Right cardiac atrium (tissue), 5 donors: ENCODE measurements at regions not wholly inside any gene's neighbourhood (a gene's known extent, or its start where the extent isn't known, plus 50 kb on each side); places are given as distances from the start of the nearest gene placed in this dataset.
"Not testable (repeated sequence)": the region's sequence is repeated elsewhere in the genome, so short reads cannot be mapped to it uniquely, and the experiment has no call there.

Source experiments
- ATAC-seq, 2 donors: fragments of 200-7000 bp; cut with Tn5 transposase; one replicate each; pipeline versions ENCODE4 v1.8.0 to v1.9.1; 2020; ENCODE audit warnings: moderate library complexity in 2 of 2, mild to moderate bottlenecking in 1 of 2
- DNase-seq, 3 donors: peaks; one replicate each; pipeline ENCODE4 v3.0.0-alpha.2; 2020
- H3K27ac ChIP-seq: one replicate; pipeline ENCODE4 v1.5.1; 2013; ENCODE audit warnings: mild to moderate bottlenecking, low read length, control low read depth, moderate library complexity
- H3K27me3 ChIP-seq: one replicate; pipeline ENCODE4 v1.6.1; 2013; ENCODE audit not compliant: control insufficient read depth, insufficient read depth
- H3K4me1 ChIP-seq: one replicate; pipeline ENCODE4 v1.6.1; 2013; ENCODE audit warnings: low read length; ENCODE audit not compliant: control insufficient read depth, insufficient read depth
- H3K4me3 ChIP-seq: one replicate; pipeline ENCODE4 v1.5.1; 2013; ENCODE audit warnings: low read length, control low read depth
- H3K9me3 ChIP-seq: one replicate; pipeline ENCODE4 v1.6.1; 2013; ENCODE audit warnings: low read length; ENCODE audit not compliant: control insufficient read depth
- WGBS: extraction: QIAGEN DNeasy Blood & Tissue Kit; methylation state at CpG from one replicate; pipeline ENCODE4 v1.1.7; 2013; 5-methylcytosine and 5-hydroxymethylcytosine counted together
- intact Hi-C, 4 donors: fragments of 100-400 bp; cut with DNase I; formaldehyde crosslinking; loops; one replicate each; pipeline versions ENCODE4 v1.11.0 to v1.14.0; 2022 to 2023
- donor health status: healthy with polysubstance abuse.
- donor health status: DM: no; HTN: yes; CAD: no.
- donor health status: DM: no; HTN: no; CAD: no.
- donor health status: DM: no; HTN: yes; CAD: no; lungs with severe emphysema.
- donor health status: DM: yes; HTN: yes; CAD: no.

GRCh38 chr6:58038213-58038612, 720.8 kb downstream of the PRIM2 start:
- H3K4me3 ChIP-seq, H3K27me3 ChIP-seq, H3K9me3 ChIP-seq, H3K27ac ChIP-seq, DNase-seq, H3K4me1 ChIP-seq, intact Hi-C loops, ATAC-seq: not testable (repeated sequence)
- 87% methylated on average over 11 of the region's 11 CpGs for WGBS

GRCh38 chr6:58046584-58046983, 729.2 kb downstream of the PRIM2 start:
- H3K4me1 ChIP-seq, H3K27me3 ChIP-seq, intact Hi-C loops, H3K9me3 ChIP-seq, H3K4me3 ChIP-seq, H3K27ac ChIP-seq, DNase-seq, ATAC-seq: not testable (repeated sequence)
- WGBS = no CpG with 5 or more reads among the region's 1 CpG

GRCh38 chr6:58047389-58047788, 730.0 kb downstream of the PRIM2 start:
- ATAC-seq, intact Hi-C loops, H3K27ac ChIP-seq, DNase-seq, H3K9me3 ChIP-seq, H3K27me3 ChIP-seq, H3K4me3 ChIP-seq, H3K4me1 ChIP-seq: not testable (repeated sequence)
- WGBS = 50% methylated on average over 3 of the region's 3 CpGs

- intact Hi-C loops, H3K27me3 ChIP-seq, H3K4me1 ChIP-seq, H3K9me3 ChIP-seq, H3K4me3 ChIP-seq, DNase-seq, H3K27ac ChIP-seq: not testable (repeated sequence)
- ATAC-seq = peak in 1 of 2 donors; percentile 40
- WGBS = 32% methylated on average over 2 of the region's 2 CpGs
Observed at GRCh38 chr6:58047865-58048264, 730.4 kb downstream of the PRIM2 start.

GRCh38 chr6:58055465-58056176, 738.2 kb downstream of the PRIM2 start:
- intact Hi-C loops, H3K9me3 ChIP-seq: not testable (repeated sequence)
- ATAC-seq = peak in 1 of 2 donors; percentile 33

GRCh38 chr6:58059701-58060100, 742.3 kb downstream of the PRIM2 start:
- DNase-seq, intact Hi-C loops, H3K4me1 ChIP-seq, H3K27me3 ChIP-seq, H3K27ac ChIP-seq, H3K4me3 ChIP-seq, H3K9me3 ChIP-seq: not testable (repeated sequence)
- WGBS = 27% methylated on average over 1 of the region's 1 CpG
- ATAC-seq = peak in 1 of 2 donors; percentile 45

More at GRCh38 chr6:58055465-58056176, 738.2 kb downstream of the PRIM2 start:
- H3K4me1 ChIP-seq, H3K27me3 ChIP-seq, H3K4me3 ChIP-seq, DNase-seq, H3K27ac ChIP-seq: not testable (repeated sequence)
- 63% methylated on average over 5 of the region's 6 CpGs for WGBS

- H3K27ac ChIP-seq, ATAC-seq, intact Hi-C loops, H3K9me3 ChIP-seq, H3K4me3 ChIP-seq, H3K4me1 ChIP-seq, DNase-seq, H3K27me3 ChIP-seq: not testable (repeated sequence)
- WGBS = 70% methylated on average over 1 of the region's 1 CpG
Observed at GRCh38 chr6:58063542-58063941, 746.1 kb downstream of the PRIM2 start.

GRCh38 chr6:58067867-58068548, 750.6 kb downstream of the PRIM2 start:
- intact Hi-C loops, ATAC-seq, H3K27me3 ChIP-seq, DNase-seq, H3K4me1 ChIP-seq, H3K27ac ChIP-seq, H3K9me3 ChIP-seq, H3K4me3 ChIP-seq: not testable (repeated sequence)
- 18% methylated on average over 1 of the region's 1 CpG for WGBS

- no peak overlapping the region for H3K4me3 ChIP-seq
- WGBS = 93% methylated on average over 23 of the region's 23 CpGs
- H3K4me1 ChIP-seq = no peaks in the 10 kb centered on the region
- no peaks in the 10 kb centered on the region for H3K9me3 ChIP-seq
- H3K27me3 ChIP-seq = no peaks in the 10 kb centered on the region
- no peak overlapping the region for H3K27ac ChIP-seq
- intact Hi-C loops = no loop called here
- DNase-seq (peak in 2 of 3 donors; percentile 18 to 30), ATAC-seq (no peak)
Observed at GRCh38 chr6:58073263-58073662, 755.8 kb downstream of the PRIM2 start.

- H3K27ac ChIP-seq, ATAC-seq, DNase-seq, H3K4me3 ChIP-seq, H3K27me3 ChIP-seq, H3K9me3 ChIP-seq, H3K4me1 ChIP-seq, intact Hi-C loops: not testable (repeated sequence)
- 70% methylated on average over 2 of the region's 2 CpGs for WGBS
Observed at GRCh38 chr6:58090067-58090466, 772.6 kb downstream of the PRIM2 start.

GRCh38 chr6:58097251-58097650, 779.8 kb downstream of the PRIM2 start:
- H3K27me3 ChIP-seq, DNase-seq, intact Hi-C loops, H3K27ac ChIP-seq, H3K4me3 ChIP-seq, H3K4me1 ChIP-seq, H3K9me3 ChIP-seq: not testable (repeated sequence)
- peak; percentile 33 to 80 for ATAC-seq
